ENCODE measurements at regions not wholly inside any gene's neighbourhood (a gene's known extent, or its start where the extent isn't known, plus 50 kb on each side); places are given as distances from the start of the nearest gene placed in this dataset.

- Histone ChIP-seq H3K27ac (no peak overlapping the region), H3K9me3 (no peaks in the 10 kb centered on the region), H3K4me1 (no peaks in the 10 kb centered on the region), H3K27me3 (peaks cover 7% of the 10 kb centered on the region), H3K36me3 (no peaks in the 10 kb centered on the region), H3K4me3 (no peak overlapping the region)
- no peak for TF ChIP-seq POLR2AphosphoS5 (IDR thresholded peaks at IDR 0.05)
- no peak for TF ChIP-seq EP300 (IDR thresholded peaks at IDR 0.05)
- TF ChIP-seq CTCF (IDR thresholded peaks at IDR 0.05), result no peak
- TF ChIP-seq POLR2A (IDR thresholded peaks at IDR 0.05), result no peak
- no peak for ATAC-seq
- 78 to 94% methylated on average over 2 of the region's 2 CpGs for WGBS, 2 donors (ENCODE audit: low coverage in 1 of 2)
Measured at GRCh38 chr7:155877167-155877566, 64.9 kb upstream of the SHH start.

- Histone ChIP-seq H3K4me3 (no peak overlapping the region), H3K36me3 (no peaks in the 10 kb centered on the region), H3K27me3 (peaks cover 16% of the 10 kb centered on the region), H3K9me3 (no peaks in the 10 kb centered on the region), H3K4me1 (no peaks in the 10 kb centered on the region), H3K27ac (no peak overlapping the region)
- WGBS, 2 donors (ENCODE audit: low coverage in 1 of 2), result 80 to 92% methylated on average over 1 to 3 of the region's 3 CpGs
- no peak for TF ChIP-seq CTCF (IDR thresholded peaks at IDR 0.05)
- no peak for TF ChIP-seq POLR2AphosphoS5 (IDR thresholded peaks at IDR 0.05)
- no peak for TF ChIP-seq EP300 (IDR thresholded peaks at IDR 0.05)
- TF ChIP-seq POLR2A (IDR thresholded peaks at IDR 0.05), result no peak
- ATAC-seq, result no peak
Measured at GRCh38 chr7:155874411-155874810, 62.1 kb upstream of the SHH start.

GRCh38 chr7:155874010-155874409 is 61.7 kb upstream of the SHH start:
- Histone ChIP-seq H3K36me3 (no peaks in the 10 kb centered on the region), H3K27ac (no peak overlapping the region), H3K4me1 (no peaks in the 10 kb centered on the region), H3K4me3 (no peak overlapping the region), H3K9me3 (peaks cover 0 to 4% (median 0%) of the 10 kb centered on the region in 3 donors), H3K27me3 (peaks cover 16% of the 10 kb centered on the region)
- TF ChIP-seq EP300 (IDR thresholded peaks at IDR 0.05), result no peak
- no peak for TF ChIP-seq CTCF (IDR thresholded peaks at IDR 0.05)
- TF ChIP-seq POLR2AphosphoS5 (IDR thresholded peaks at IDR 0.05), result no peak
- TF ChIP-seq POLR2A (IDR thresholded peaks at IDR 0.05), result no peak
- 71 to 74% methylated on average over 5 to 6 of the region's 6 CpGs for WGBS, 2 donors (ENCODE audit: low coverage in 1 of 2)
- no peak for ATAC-seq

GRCh38 chr7:155872678-155873369 is 60.6 kb upstream of the SHH start:
- 69 to 76% methylated on average over 7 to 14 of the region's 15 CpGs for WGBS, 2 donors (ENCODE audit: low coverage in 1 of 2)
- Histone ChIP-seq H3K9me3 (peaks cover 0 to 5% (median 0%) of the 10 kb centered on the region in 3 donors), H3K27ac (no peak overlapping the region), H3K4me1 (no peaks in the 10 kb centered on the region), H3K36me3 (no peaks in the 10 kb centered on the region), H3K4me3 (no peak overlapping the region), H3K27me3 (peaks cover 16% of the 10 kb centered on the region)
- TF ChIP-seq EP300 (IDR thresholded peaks at IDR 0.05) (no peak), POLR2AphosphoS5 (IDR thresholded peaks at IDR 0.05) (no peak), CTCF (IDR thresholded peaks at IDR 0.05) (no peak), POLR2A (IDR thresholded peaks at IDR 0.05) (no peak)
- ATAC-seq, result no peak

- TF ChIP-seq CTCF (IDR thresholded peaks at IDR 0.05) (no peak), POLR2A (IDR thresholded peaks at IDR 0.05) (no peak), POLR2AphosphoS5 (IDR thresholded peaks at IDR 0.05) (no peak), EP300 (IDR thresholded peaks at IDR 0.05) (no peak)
- H3K4me3 ChIP-seq, result no peak overlapping the region
- ATAC-seq, result no peak
- H3K27ac ChIP-seq, result no peak overlapping the region
- H3K27me3 ChIP-seq, result peaks cover 20% of the 10 kb centered on the region
- peaks cover 0 to 5% (median 0%) of the 10 kb centered on the region in 3 donors for H3K9me3 ChIP-seq
- no peaks in the 10 kb centered on the region for H3K36me3 ChIP-seq
- WGBS, 2 donors (ENCODE audit: low coverage in 1 of 2), result 86 to 92% methylated on average over 6 to 7 of the region's 7 CpGs
- H3K4me1 ChIP-seq, result no peaks in the 10 kb centered on the region
Measured at GRCh38 chr7:155871211-155871610, 58.9 kb upstream of the SHH start.
